Fibroblast of mammary gland (primary cell): ENCODE measurements at regions not wholly inside any gene's neighbourhood (a gene's known extent, or its start where the extent isn't known, plus 50 kb on each side); places are given as distances from the start of the nearest gene placed in this dataset.
"Not testable (repeated sequence)": the region's sequence is repeated elsewhere in the genome, so short reads cannot be mapped to it uniquely, and the experiment has no call there.

ENCODE experiments used
- DNase-seq: peaks from one replicate; pipeline ENCODE4 v3.0.0-alpha.2; 2010; ENCODE audit warnings: low read depth
- H3K4me3 ChIP-seq: 2 replicates; pipeline ENCODE4 v1.5.1; 2011; ENCODE audit warnings: low read depth, mild to moderate bottlenecking, low read length, moderate library complexity; ENCODE audit not compliant: control insufficient read depth
- CTCF ChIP-seq: conservative IDR thresholded peaks from 2 replicates; pipeline ENCODE4 v1.5.1; 2011; ENCODE audit warnings: low read depth, low read length, inconsistent platforms; ENCODE audit not compliant: control insufficient read depth, insufficient read depth

- TF ChIP-seq CTCF = no peak
- H3K4me3 ChIP-seq = no peak overlapping the region
- DNase-seq = no peak
Observed at GRCh38 chr5:39539470-39539869, 114.7 kb upstream of the DAB2 start.

- DNase-seq = no peak
- no peak for TF ChIP-seq CTCF
- H3K4me3 ChIP-seq = no peak overlapping the region
Observed at GRCh38 chr5:39534690-39535089, 109.9 kb upstream of the DAB2 start.

GRCh38 chr5:39533749-39534148, 109.0 kb upstream of the DAB2 start:
- no peak overlapping the region for H3K4me3 ChIP-seq
- TF ChIP-seq CTCF = no peak
- no peak for DNase-seq

- no peak for TF ChIP-seq CTCF
- no peak overlapping the region for H3K4me3 ChIP-seq
- no peak for DNase-seq
Observed at GRCh38 chr5:39532511-39532910, 107.7 kb upstream of the DAB2 start.

GRCh38 chr5:39531306-39531705, 106.5 kb upstream of the DAB2 start:
- H3K4me3 ChIP-seq = no peak overlapping the region
- no peak for TF ChIP-seq CTCF
- no peak for DNase-seq

- no peak for DNase-seq
- H3K4me3 ChIP-seq = no peak overlapping the region
Observed at GRCh38 chr5:39526914-39527477, 102.2 kb upstream of the DAB2 start.

GRCh38 chr5:39525781-39526180, 101.0 kb upstream of the DAB2 start:
- not testable (repeated sequence) for H3K4me3 ChIP-seq
- peak; percentile 54 for DNase-seq

More at GRCh38 chr5:39526914-39527477, 102.2 kb upstream of the DAB2 start:
- TF ChIP-seq CTCF = no peak

- no peak overlapping the region for H3K4me3 ChIP-seq
- no peak for TF ChIP-seq CTCF
- DNase-seq = no peak
Observed at GRCh38 chr5:39525271-39525670, 100.5 kb upstream of the DAB2 start.
